Lower leg skin (tissue), 3 donors: ENCODE measurements at regions not wholly inside any gene's neighbourhood (a gene's known extent, or its start where the extent isn't known, plus 50 kb on each side); places are given as distances from the start of the nearest gene placed in this dataset.

ENCODE experiments used
- CTCF ChIP-seq, 3 donors: fragments of 450-650 bp; IDR thresholded peaks; one replicate each; pipeline ENCODE4 v1.5.1; 2016; ENCODE audit warnings: antibody characterized with exemption in 3 of 3, mild to moderate bottlenecking in 3 of 3, moderate library complexity in 2 of 3
- POLR2A ChIP-seq, 2 donors: fragments of 450-650 bp; IDR thresholded peaks; one replicate each; pipeline ENCODE4 v1.6.1; 2016 to 2017; ENCODE audit warnings: antibody characterized with exemption in 2 of 2, mild to moderate bottlenecking in 1 of 2, moderate library complexity in 1 of 2

- no peak for TF ChIP-seq CTCF (IDR thresholded peaks at IDR 0.05)
- no peak for TF ChIP-seq POLR2A (IDR thresholded peaks at IDR 0.05)
These were observed 108.6 kb downstream of the VIP start for GRCh38 chr6:152859225-152859624.
